ENCODE measurements at regions not wholly inside any gene's neighbourhood (a gene's known extent, or its start where the extent isn't known, plus 50 kb on each side); places are given as distances from the start of the nearest gene placed in this dataset.

- DNase-seq (ENCODE audit: low spot score in 2 of 2) = no peak
- FAIRE-seq = no peak
Observed at GRCh38 chr14:32018391-32019092, 58.6 kb upstream of the ARHGAP5 start.

GRCh38 chr14:32019276-32019675 lies 57.8 kb upstream of the ARHGAP5 start:
- FAIRE-seq (no peak), DNase-seq (ENCODE audit: low spot score in 2 of 2) (no peak)

- FAIRE-seq = no peak
- no peak for DNase-seq (ENCODE audit: low spot score in 2 of 2)
Observed at GRCh38 chr14:32020882-32021281, 56.2 kb upstream of the ARHGAP5 start.

GRCh38 chr14:32021341-32021740 lies 55.8 kb upstream of the ARHGAP5 start:
- DNase-seq (ENCODE audit: low spot score in 2 of 2) (no peak), FAIRE-seq (no peak)

- DNase-seq (ENCODE audit: low spot score in 2 of 2) = no peak
- no peak for FAIRE-seq
Observed at GRCh38 chr14:32022525-32022924, 54.6 kb upstream of the ARHGAP5 start.

- DNase-seq (ENCODE audit: low spot score in 2 of 2) (no peak), FAIRE-seq (no peak)
Observed at GRCh38 chr14:32022938-32023466, 54.1 kb upstream of the ARHGAP5 start.

- FAIRE-seq (no peak), DNase-seq (ENCODE audit: low spot score in 2 of 2) (no peak)
Observed at GRCh38 chr14:32023540-32023939, 53.6 kb upstream of the ARHGAP5 start.

- no peak for FAIRE-seq
- no peak for DNase-seq (ENCODE audit: low spot score in 2 of 2)
Observed at GRCh38 chr14:32027255-32027939, 49.7 kb upstream of the ARHGAP5 start.
